IPS-NIHi7 (cell line): ENCODE measurements at regions not wholly inside any gene's neighbourhood (a gene's known extent, or its start where the extent isn't known, plus 50 kb on each side); places are given as distances from the start of the nearest gene placed in this dataset.

Experiments used
- DNase-seq: peaks from one replicate; pipeline ENCODE4 v3.0.0; 2012; ENCODE audit warnings: mixed read lengths; ENCODE audit errors: extremely low spot score

DNA sequence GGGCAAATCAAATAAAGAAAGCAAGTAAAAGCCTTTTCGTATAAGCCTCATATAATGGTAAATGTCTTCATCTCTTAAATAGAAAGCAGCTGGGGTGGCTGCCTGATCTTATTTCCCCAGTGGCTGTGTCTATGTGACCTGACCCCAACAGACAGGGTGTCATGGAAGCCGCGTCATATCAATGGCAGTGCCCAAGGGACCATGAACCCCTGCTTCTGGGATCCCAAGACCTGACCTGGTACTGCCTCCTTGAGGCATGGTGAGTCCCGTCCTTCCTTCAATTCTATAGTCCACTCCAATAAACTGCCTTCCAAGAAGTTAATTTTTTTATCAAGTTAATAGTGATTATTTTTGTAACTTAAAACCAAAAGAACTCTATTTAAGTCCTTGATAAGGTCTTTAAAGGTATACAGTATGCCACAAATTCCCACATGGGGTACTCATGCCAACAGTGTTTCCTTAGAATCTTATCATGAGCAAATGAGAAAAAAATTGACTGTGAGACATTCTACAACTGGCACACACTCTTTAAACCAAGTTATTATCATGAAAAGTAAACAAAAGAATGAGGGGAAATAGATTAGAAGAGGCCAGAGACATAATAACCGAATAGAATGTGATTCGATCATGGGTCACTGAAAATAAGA, 104.6 kb downstream of the ADSS2 start:
- no peak for DNase-seq

DNA sequence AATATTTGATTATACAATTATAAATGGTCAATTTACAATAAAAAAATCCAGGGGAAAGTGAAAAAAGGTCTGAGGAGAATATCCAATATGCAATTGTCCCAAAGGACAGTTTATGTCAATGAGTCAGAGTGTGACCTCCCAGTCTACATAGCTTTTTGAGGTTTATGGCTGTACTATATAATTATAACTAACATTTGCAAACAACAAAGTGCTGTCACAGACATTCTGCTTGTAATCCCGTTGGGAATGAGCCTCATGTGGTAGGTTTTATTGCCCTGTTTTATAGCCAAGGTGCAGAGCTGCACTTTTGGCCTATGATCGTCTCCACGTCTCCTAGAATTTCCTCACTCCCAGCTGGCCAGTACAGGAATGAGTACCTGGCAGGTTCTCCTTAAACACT, 103.8 kb downstream of the ADSS2 start:
- no peak for DNase-seq

- no peak for DNase-seq
Observed at GRCh38 chr1:244349103-244349531, 102.6 kb downstream of the ADSS2 start.

DNA sequence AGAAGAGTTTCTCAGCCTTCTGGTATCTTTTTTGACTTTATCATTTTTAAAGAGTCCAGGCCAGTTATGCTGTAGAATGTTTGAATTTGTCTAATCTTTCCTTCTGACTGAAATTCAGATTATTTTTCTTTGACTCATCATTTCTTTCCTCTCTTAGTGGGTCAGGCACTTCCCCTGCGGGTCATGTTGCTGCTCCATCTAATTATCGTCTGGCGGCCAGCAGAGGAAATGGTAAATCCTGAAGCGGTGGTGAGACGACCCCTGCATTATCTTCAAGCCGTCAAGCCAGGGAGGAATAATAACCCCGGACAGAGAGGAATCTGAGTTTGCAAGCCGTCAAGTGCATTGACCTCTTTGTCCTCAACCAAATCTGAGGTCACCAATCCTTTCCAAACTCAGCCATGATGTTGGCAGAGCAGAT, 102.1 kb downstream of the ADSS2 start:
- no peak for DNase-seq

GRCh38 chr1:244350027-244350426, 101.7 kb downstream of the ADSS2 start:
- DNase-seq = no peak

- no peak for DNase-seq
Observed at GRCh38 chr1:244352156-244352830, 99.4 kb downstream of the ADSS2 start.

GRCh38 chr1:244353551-244354091, 98.1 kb downstream of the ADSS2 start:
- peak; percentile 83 for DNase-seq

DNA sequence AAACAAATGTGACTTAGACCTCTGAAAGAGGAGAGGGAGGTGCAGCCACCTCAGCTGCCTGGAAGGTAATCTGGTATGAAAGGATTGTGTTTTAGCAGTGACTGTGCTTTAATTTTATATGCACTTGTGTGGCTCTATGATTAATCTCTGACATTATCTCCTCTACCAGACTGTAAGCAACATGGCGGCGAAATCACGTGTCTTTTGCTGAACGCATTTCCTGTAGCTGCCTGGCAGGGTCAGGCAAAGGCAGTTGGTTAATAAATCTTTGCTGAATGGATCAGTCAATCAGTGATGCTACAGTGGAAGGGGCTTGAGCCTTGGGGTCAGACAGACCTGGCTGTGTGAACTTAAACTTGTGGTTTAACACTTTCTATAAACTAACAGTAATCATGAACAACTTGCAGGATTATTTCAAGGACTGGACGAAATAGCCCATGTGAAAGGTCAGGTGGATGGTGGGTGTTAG, 96.9 kb downstream of the ADSS2 start:
- no peak for DNase-seq

GRCh38 chr1:244356376-244356775, 95.3 kb downstream of the ADSS2 start:
- no peak for DNase-seq
